GM19025 (cell line): ENCODE measurements at regions not wholly inside any gene's neighbourhood (a gene's known extent, or its start where the extent isn't known, plus 50 kb on each side); places are given as distances from the start of the nearest gene placed in this dataset.
"Not testable (repeated sequence)": the region's sequence is repeated elsewhere in the genome, so short reads cannot be mapped to it uniquely, and the experiment has no call there.

Experiments used
- ATAC-seq: cut with Tn5 transposase; IDR thresholded peaks from one replicate; pipeline ENCODE4 v1.9.1; 2021; ENCODE audit warnings: mild to moderate bottlenecking, low read depth, moderate library complexity; ENCODE audit not compliant: unreplicated experiment

- no peak for ATAC-seq
Measured at GRCh38 chr9:31114346-31114745, 1270.1 kb upstream of the ACO1 start.

- no peak for ATAC-seq
Measured at GRCh38 chr9:31119890-31120454, 1264.5 kb upstream of the ACO1 start.

- no peak for ATAC-seq
Measured at GRCh38 chr9:31124389-31124788, 1260.1 kb upstream of the ACO1 start.

- ATAC-seq = no peak
Measured at GRCh38 chr9:31135567-31135966, 1248.9 kb upstream of the ACO1 start.

- no peak for ATAC-seq
Measured at GRCh38 chr9:31136524-31136923, 1247.9 kb upstream of the ACO1 start.

- ATAC-seq = no peak
Measured at GRCh38 chr9:31137176-31138160, 1247.0 kb upstream of the ACO1 start.

- ATAC-seq = no peak
Measured at GRCh38 chr9:31140316-31140715, 1244.1 kb upstream of the ACO1 start.

- no peak for ATAC-seq
Measured at GRCh38 chr9:31142456-31142855, 1242.0 kb upstream of the ACO1 start.

GRCh38 chr9:31144614-31145013 lies 1239.8 kb upstream of the ACO1 start:
- ATAC-seq = no peak

GRCh38 chr9:31146485-31147166 lies 1237.8 kb upstream of the ACO1 start:
- peak; percentile 92 for ATAC-seq

GRCh38 chr9:31153250-31153840 lies 1231.1 kb upstream of the ACO1 start:
- ATAC-seq = peak; percentile 81

GRCh38 chr9:31166516-31166915 lies 1217.9 kb upstream of the ACO1 start:
- ATAC-seq = no peak

GRCh38 chr9:31168161-31168560 lies 1216.3 kb upstream of the ACO1 start:
- ATAC-seq = no peak

- ATAC-seq = no peak
Measured at GRCh38 chr9:31174681-31175080, 1209.8 kb upstream of the ACO1 start.

- ATAC-seq = no peak
Measured at GRCh38 chr9:31183866-31184265, 1200.6 kb upstream of the ACO1 start.

GRCh38 chr9:31185831-31186230 lies 1198.6 kb upstream of the ACO1 start:
- ATAC-seq = no peak

GRCh38 chr9:31188496-31188895 lies 1195.9 kb upstream of the ACO1 start:
- no peak for ATAC-seq

- ATAC-seq = no peak
Measured at GRCh38 chr9:31210978-31211570, 1173.4 kb upstream of the ACO1 start.

GRCh38 chr9:31229976-31230375 lies 1154.5 kb upstream of the ACO1 start:
- ATAC-seq = not testable (repeated sequence)

- ATAC-seq = no peak
Measured at GRCh38 chr9:31232485-31232884, 1152.0 kb upstream of the ACO1 start.

- ATAC-seq = no peak
Measured at GRCh38 chr9:31236344-31236743, 1148.1 kb upstream of the ACO1 start.
